Lower leg skin (tissue), 3 donors: ENCODE measurements at regions not wholly inside any gene's neighbourhood (a gene's known extent, or its start where the extent isn't known, plus 50 kb on each side); places are given as distances from the start of the nearest gene placed in this dataset.

Experiments used
- POLR2A ChIP-seq, 2 donors: fragments of 450-650 bp; IDR thresholded peaks; one replicate each; pipeline ENCODE4 v1.6.1; 2016 to 2017; ENCODE audit warnings: antibody characterized with exemption in 2 of 2, mild to moderate bottlenecking in 1 of 2, moderate library complexity in 1 of 2
- TF ChIP-seq, protein P1 (sequence below), 3 donors: fragments of 450-650 bp; IDR thresholded peaks; one replicate each; pipeline ENCODE4 v1.5.1; 2016; ENCODE audit warnings: antibody characterized with exemption in 3 of 3, mild to moderate bottlenecking in 3 of 3, moderate library complexity in 2 of 3

DNA sequence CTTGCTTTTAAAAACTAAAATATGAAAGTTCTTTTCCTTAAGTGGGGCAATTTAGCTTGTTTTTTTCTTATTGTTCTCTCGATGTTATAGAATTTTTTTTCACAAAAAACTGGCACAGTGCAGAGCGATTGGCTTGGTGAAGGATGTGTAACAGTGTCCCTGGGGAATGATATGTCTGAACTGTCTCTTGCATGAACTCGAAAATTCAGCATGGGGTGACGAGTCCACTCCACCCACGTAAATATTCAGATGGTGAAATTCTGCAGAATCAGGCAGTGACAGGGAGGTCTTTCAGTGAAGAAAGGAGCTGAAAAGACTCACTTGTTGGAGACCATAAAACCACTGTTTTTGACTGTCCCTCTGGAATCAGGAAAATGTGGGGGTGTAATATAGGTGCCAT is 505.3 kb downstream of the MMUT start:
- no peak for TF ChIP-seq POLR2A (IDR thresholded peaks at IDR 0.05)
- TF ChIP-seq, protein P1, sequence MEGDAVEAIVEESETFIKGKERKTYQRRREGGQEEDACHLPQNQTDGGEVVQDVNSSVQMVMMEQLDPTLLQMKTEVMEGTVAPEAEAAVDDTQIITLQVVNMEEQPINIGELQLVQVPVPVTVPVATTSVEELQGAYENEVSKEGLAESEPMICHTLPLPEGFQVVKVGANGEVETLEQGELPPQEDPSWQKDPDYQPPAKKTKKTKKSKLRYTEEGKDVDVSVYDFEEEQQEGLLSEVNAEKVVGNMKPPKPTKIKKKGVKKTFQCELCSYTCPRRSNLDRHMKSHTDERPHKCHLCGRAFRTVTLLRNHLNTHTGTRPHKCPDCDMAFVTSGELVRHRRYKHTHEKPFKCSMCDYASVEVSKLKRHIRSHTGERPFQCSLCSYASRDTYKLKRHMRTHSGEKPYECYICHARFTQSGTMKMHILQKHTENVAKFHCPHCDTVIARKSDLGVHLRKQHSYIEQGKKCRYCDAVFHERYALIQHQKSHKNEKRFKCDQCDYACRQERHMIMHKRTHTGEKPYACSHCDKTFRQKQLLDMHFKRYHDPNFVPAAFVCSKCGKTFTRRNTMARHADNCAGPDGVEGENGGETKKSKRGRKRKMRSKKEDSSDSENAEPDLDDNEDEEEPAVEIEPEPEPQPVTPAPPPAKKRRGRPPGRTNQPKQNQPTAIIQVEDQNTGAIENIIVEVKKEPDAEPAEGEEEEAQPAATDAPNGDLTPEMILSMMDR (IDR thresholded peaks at IDR 0.05): no peak
